Nephron progenitor cell (in vitro differentiated cells): ENCODE measurements at regions not wholly inside any gene's neighbourhood (a gene's known extent, or its start where the extent isn't known, plus 50 kb on each side); places are given as distances from the start of the nearest gene placed in this dataset.

Source experiments
- DNase-seq: peaks from one replicate; pipeline ENCODE4 v3.0.0; 2021
- H3K27ac Mint-ChIP-seq: 2 replicates; pipeline ENCODE4 v1.8.0; 2021; ENCODE audit warnings: mild to moderate bottlenecking, moderate library complexity, mixed read lengths
- H3K27me3 Mint-ChIP-seq: 2 replicates; pipeline ENCODE4 v1.8.0; 2021; ENCODE audit warnings: mild to moderate bottlenecking, low read depth, mixed read lengths; ENCODE audit not compliant: poor library complexity
- H3K36me3 Mint-ChIP-seq: 2 replicates; pipeline ENCODE4 v1.8.0; 2021; ENCODE audit warnings: low read depth, mixed read lengths
- H3K4me1 Mint-ChIP-seq: 2 replicates; pipeline ENCODE4 v1.8.0; 2021; ENCODE audit warnings: mixed read lengths
- H3K4me3 Mint-ChIP-seq: 2 replicates; pipeline ENCODE4 v1.8.0; 2021; ENCODE audit warnings: mild to moderate bottlenecking, moderate library complexity, mixed read lengths
- H3K9me3 Mint-ChIP-seq: 2 replicates; pipeline ENCODE4 v1.8.0; 2021; ENCODE audit warnings: mild to moderate bottlenecking, moderate library complexity, mixed read lengths
- CTCF ChIP-seq: fragments of 200-600 bp; sonication (generic); IDR thresholded peaks from 2 replicates; pipeline ENCODE4 v1.5.0; 2021; ENCODE audit warnings: antibody characterized with exemption

- no peak overlapping the region for H3K27ac Mint-ChIP-seq
- H3K27me3 Mint-ChIP-seq = no peaks in the 10 kb centered on the region
- no peak for TF ChIP-seq CTCF
- no peaks in the 10 kb centered on the region for H3K36me3 Mint-ChIP-seq
- H3K4me1 Mint-ChIP-seq = no peaks in the 10 kb centered on the region
- no peak overlapping the region for H3K4me3 Mint-ChIP-seq
- no peak for DNase-seq
- no peaks in the 10 kb centered on the region for H3K9me3 Mint-ChIP-seq
Measured at GRCh38 chr5:18932081-18932480, 1055.9 kb downstream of the CDH18 start.

GRCh38 chr5:18944771-18945170, 1043.2 kb downstream of the CDH18 start:
- Mint-ChIP-seq H3K36me3 (no peaks in the 10 kb centered on the region), H3K27ac (no peak overlapping the region), H3K4me1 (no peaks in the 10 kb centered on the region), H3K27me3 (peaks cover 2% of the 10 kb centered on the region), H3K4me3 (no peak overlapping the region), H3K9me3 (no peaks in the 10 kb centered on the region)
- no peak for TF ChIP-seq CTCF
- no peak for DNase-seq

GRCh38 chr5:18954239-18954638, 1033.8 kb downstream of the CDH18 start:
- H3K4me3 Mint-ChIP-seq = no peak overlapping the region
- no peaks in the 10 kb centered on the region for H3K27me3 Mint-ChIP-seq
- TF ChIP-seq CTCF = no peak
- H3K27ac Mint-ChIP-seq = no peak overlapping the region
- no peaks in the 10 kb centered on the region for H3K9me3 Mint-ChIP-seq
- no peak for DNase-seq
- no peaks in the 10 kb centered on the region for H3K4me1 Mint-ChIP-seq
- H3K36me3 Mint-ChIP-seq = no peaks in the 10 kb centered on the region

GRCh38 chr5:18959535-18959934, 1028.5 kb downstream of the CDH18 start:
- no peak overlapping the region for H3K4me3 Mint-ChIP-seq
- no peaks in the 10 kb centered on the region for H3K4me1 Mint-ChIP-seq
- no peaks in the 10 kb centered on the region for H3K27me3 Mint-ChIP-seq
- no peaks in the 10 kb centered on the region for H3K36me3 Mint-ChIP-seq
- H3K9me3 Mint-ChIP-seq = no peaks in the 10 kb centered on the region
- H3K27ac Mint-ChIP-seq = no peak overlapping the region
- no peak for DNase-seq
- TF ChIP-seq CTCF = no peak

GRCh38 chr5:18961234-18961633, 1026.8 kb downstream of the CDH18 start:
- Mint-ChIP-seq H3K4me1 (no peaks in the 10 kb centered on the region), H3K27ac (no peak overlapping the region), H3K9me3 (no peaks in the 10 kb centered on the region), H3K27me3 (no peaks in the 10 kb centered on the region), H3K4me3 (no peak overlapping the region), H3K36me3 (no peaks in the 10 kb centered on the region)
- DNase-seq = no peak
- TF ChIP-seq CTCF = no peak

GRCh38 chr5:18965893-18966292, 1022.1 kb downstream of the CDH18 start:
- Mint-ChIP-seq H3K27me3 (no peaks in the 10 kb centered on the region), H3K36me3 (no peaks in the 10 kb centered on the region), H3K4me1 (peaks cover 4% of the 10 kb centered on the region), H3K27ac (no peak overlapping the region), H3K4me3 (no peak overlapping the region), H3K9me3 (no peaks in the 10 kb centered on the region)
- DNase-seq = no peak
- TF ChIP-seq CTCF = no peak
